Lower lobe of right lung (tissue), 2 donors: ENCODE measurements at regions not wholly inside any gene's neighbourhood (a gene's known extent, or its start where the extent isn't known, plus 50 kb on each side); places are given as distances from the start of the nearest gene placed in this dataset.

Experiments used
- ATAC-seq, 2 donors: fragments of 200-7000 bp; cut with Tn5 transposase; one replicate each; pipeline ENCODE4 v1.9.1; 2020 to 2022; ENCODE audit warnings: mild to moderate bottlenecking in 2 of 2, moderate library complexity in 2 of 2
- DNase-seq: peaks from one replicate; pipeline ENCODE4 v3.0.0-alpha.2; 2020
- H3K27ac ChIP-seq: fragments of 200-600 bp; one replicate; pipeline ENCODE4 v1.8.0; 2022
- H3K27me3 ChIP-seq: fragments of 200-600 bp; one replicate; pipeline ENCODE4 v1.8.0; 2022; ENCODE audit warnings: low read depth
- H3K36me3 ChIP-seq: fragments of 200-600 bp; one replicate; pipeline ENCODE4 v1.8.0; 2022; ENCODE audit warnings: mild to moderate bottlenecking
- H3K4me1 ChIP-seq: fragments of 200-600 bp; one replicate; pipeline ENCODE4 v1.8.0; 2022
- H3K4me3 ChIP-seq: fragments of 200-600 bp; one replicate; pipeline ENCODE4 v1.8.0; 2022; ENCODE audit warnings: mild to moderate bottlenecking
- H3K9me3 ChIP-seq: fragments of 200-600 bp; one replicate; pipeline ENCODE4 v1.8.0; 2022
- CTCF ChIP-seq: fragments of 200-600 bp; IDR thresholded peaks from one replicate; pipeline ENCODE4 v1.8.0; 2022; ENCODE audit warnings: antibody characterized with exemption, mild to moderate bottlenecking
- intact Hi-C: fragments of 100-400 bp; cut with DNase I; formaldehyde crosslinking; loops from one replicate; pipeline ENCODE4 v1.11.0; 2022
- donor health status: DM: no; HTN: yes; CAD: no; lungs with severe emphysema.

- Histone ChIP-seq H3K27me3 (no peaks in the 10 kb centered on the region), H3K27ac (no peak overlapping the region), H3K36me3 (no peaks in the 10 kb centered on the region), H3K4me1 (no peaks in the 10 kb centered on the region), H3K4me3 (no peak overlapping the region), H3K9me3 (no peaks in the 10 kb centered on the region)
- intact Hi-C loops = no loop called here
- ATAC-seq (no peak), DNase-seq (no peak)
- TF ChIP-seq CTCF = no peak
These were observed 125.2 kb upstream of the SPON1 start for GRCh38 chr11:13837286-13837685.

- H3K9me3 ChIP-seq = no peaks in the 10 kb centered on the region
- DNase-seq (no peak), ATAC-seq (no peak)
- intact Hi-C loops = no loop called here
- H3K27me3 ChIP-seq = no peaks in the 10 kb centered on the region
- H3K36me3 ChIP-seq = no peaks in the 10 kb centered on the region
- H3K27ac ChIP-seq = no peak overlapping the region
- no peak for TF ChIP-seq CTCF
- no peak overlapping the region for H3K4me3 ChIP-seq
- H3K4me1 ChIP-seq = no peaks in the 10 kb centered on the region
These were observed 121.1 kb upstream of the SPON1 start for GRCh38 chr11:13841393-13841792.

- no peaks in the 10 kb centered on the region for H3K9me3 ChIP-seq
- no peak for ATAC-seq
- H3K4me3 ChIP-seq = no peak overlapping the region
- H3K36me3 ChIP-seq = no peaks in the 10 kb centered on the region
- no peak for DNase-seq
- intact Hi-C loops = no loop called here
- no peaks in the 10 kb centered on the region for H3K4me1 ChIP-seq
- H3K27me3 ChIP-seq = no peaks in the 10 kb centered on the region
- no peak overlapping the region for H3K27ac ChIP-seq
- no peak for TF ChIP-seq CTCF
These were observed 114.5 kb upstream of the SPON1 start for GRCh38 chr11:13848031-13848430.

GRCh38 chr11:13850231-13851005, 112.1 kb upstream of the SPON1 start:
- no peaks in the 10 kb centered on the region for H3K27me3 ChIP-seq
- no peak overlapping the region for H3K4me3 ChIP-seq
- TF ChIP-seq CTCF = no peak
- no peak overlapping the region for H3K27ac ChIP-seq
- no peaks in the 10 kb centered on the region for H3K36me3 ChIP-seq
- H3K4me1 ChIP-seq = no peaks in the 10 kb centered on the region
- DNase-seq (no peak), ATAC-seq (no peak)
- intact Hi-C loops = no loop called here
- no peaks in the 10 kb centered on the region for H3K9me3 ChIP-seq

GRCh38 chr11:13851691-13852090, 110.8 kb upstream of the SPON1 start:
- Histone ChIP-seq H3K27ac (no peak overlapping the region), H3K27me3 (no peaks in the 10 kb centered on the region), H3K4me3 (no peak overlapping the region), H3K9me3 (no peaks in the 10 kb centered on the region), H3K4me1 (no peaks in the 10 kb centered on the region), H3K36me3 (no peaks in the 10 kb centered on the region)
- ATAC-seq = no peak
- no peak for TF ChIP-seq CTCF
- intact Hi-C loops = no loop called here
- DNase-seq = no peak
